Activated CD4-positive, alpha-beta T cell treated with anti-CD3 and anti-CD28 coated beads, Interleukin-2, amount 10 ng/mL, durations not matched to agents 7 days and 5 days (primary cell): ENCODE measurements at regions not wholly inside any gene's neighbourhood (a gene's known extent, or its start where the extent isn't known, plus 50 kb on each side); places are given as distances from the start of the nearest gene placed in this dataset.

Experiments used
- CTCF ChIA-PET: fragments of 350-600 bp; sonication (Branson Sonifier 250); formaldehyde crosslinking; loops from one replicate; lab custom pipeline; 2021; ENCODE audit warnings: antibody characterized with exemption; lab: Charles Lee
- POLR2A ChIA-PET: fragments of 350-600 bp; sonication (Branson Sonifier 250); formaldehyde crosslinking; loops from one replicate; lab custom pipeline; 2021; ENCODE audit warnings: antibody characterized with exemption; lab: Charles Lee
- DNase-seq: peaks from one replicate; pipeline ENCODE4 v3.0.0-alpha.2; 2020
- H3K27ac Mint-ChIP-seq: one replicate; pipeline ENCODE4 v1.8.0; 2021; ENCODE audit warnings: mild to moderate bottlenecking, moderate library complexity, mixed read lengths
- H3K27me3 Mint-ChIP-seq: one replicate; pipeline ENCODE4 v1.8.0; 2021; ENCODE audit warnings: mixed read lengths
- H3K36me3 Mint-ChIP-seq: one replicate; pipeline ENCODE4 v1.8.0; 2021; ENCODE audit warnings: low read depth, mixed read lengths
- H3K4me1 Mint-ChIP-seq: one replicate; pipeline ENCODE4 v1.8.0; 2021; ENCODE audit warnings: mixed read lengths
- H3K4me3 Mint-ChIP-seq: one replicate; pipeline ENCODE4 v1.8.0; 2021; ENCODE audit warnings: mild to moderate bottlenecking, moderate library complexity, mixed read lengths
- H3K9me3 Mint-ChIP-seq: one replicate; pipeline ENCODE4 v1.8.0; 2021; ENCODE audit warnings: mixed read lengths

DNA sequence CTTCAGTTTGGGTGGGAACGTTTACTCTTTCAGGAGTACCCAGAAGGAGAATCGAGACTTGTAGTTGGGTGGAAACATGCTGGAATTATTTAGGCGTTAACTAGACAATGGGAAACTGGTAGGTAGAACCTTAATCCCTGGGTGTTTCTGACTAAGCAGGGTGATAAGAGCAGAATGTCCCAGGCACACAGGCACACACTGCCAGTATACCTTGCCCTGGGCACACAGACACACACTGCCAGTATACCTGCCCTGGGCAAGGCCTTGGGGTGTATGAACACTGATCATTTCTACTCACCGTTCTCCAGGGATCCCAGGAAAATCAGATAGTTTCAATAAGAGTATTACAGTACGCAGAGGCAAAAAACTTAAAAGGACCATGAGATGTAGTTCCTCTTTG is 115.5 kb downstream of the SNAPC1 start:
- no peaks in the 10 kb centered on the region for H3K9me3 Mint-ChIP-seq
- DNase-seq = no peak
- ChIA-PET CTCF (no interaction called here), POLR2A (no interaction called here)
- peaks cover 68% of the 10 kb centered on the region for H3K27me3 Mint-ChIP-seq
- H3K4me1 Mint-ChIP-seq = no peaks in the 10 kb centered on the region
- H3K27ac Mint-ChIP-seq = no peak overlapping the region
- no peaks in the 10 kb centered on the region for H3K36me3 Mint-ChIP-seq
- no peak overlapping the region for H3K4me3 Mint-ChIP-seq

DNA sequence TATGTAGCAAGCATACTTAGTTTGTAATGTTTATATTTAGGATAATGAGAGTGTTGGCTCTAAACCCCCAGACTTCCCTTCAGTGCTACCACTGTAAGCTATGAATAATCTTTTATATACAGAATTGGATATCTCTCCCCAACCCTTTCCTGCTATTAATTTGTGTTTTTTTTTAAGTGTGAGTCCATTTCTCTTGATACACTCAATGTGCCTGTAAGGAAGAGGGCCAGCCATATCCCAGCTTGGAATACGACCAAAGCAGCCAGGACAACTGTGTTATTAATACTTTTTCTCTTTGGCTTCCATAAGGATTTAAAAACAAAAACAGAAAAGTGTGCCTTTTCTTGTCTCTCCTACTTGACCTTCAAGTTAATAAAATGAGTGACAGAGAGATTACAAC is 116.7 kb downstream of the SNAPC1 start:
- H3K36me3 Mint-ChIP-seq = no peaks in the 10 kb centered on the region
- no peak overlapping the region for H3K4me3 Mint-ChIP-seq
- H3K9me3 Mint-ChIP-seq = peaks cover 3% of the 10 kb centered on the region
- DNase-seq = no peak
- POLR2A ChIA-PET = no interaction called here
- H3K27ac Mint-ChIP-seq = no peak overlapping the region
- CTCF ChIA-PET = interaction anchor here (0.6 to 1.5 kb wide), 2 partner anchors 8 to 1236 kb away, joined by 4 read pairs; no protein-coding TSS in a partner anchor
- no peaks in the 10 kb centered on the region for H3K4me1 Mint-ChIP-seq
- H3K27me3 Mint-ChIP-seq = peaks cover 68% of the 10 kb centered on the region

DNA sequence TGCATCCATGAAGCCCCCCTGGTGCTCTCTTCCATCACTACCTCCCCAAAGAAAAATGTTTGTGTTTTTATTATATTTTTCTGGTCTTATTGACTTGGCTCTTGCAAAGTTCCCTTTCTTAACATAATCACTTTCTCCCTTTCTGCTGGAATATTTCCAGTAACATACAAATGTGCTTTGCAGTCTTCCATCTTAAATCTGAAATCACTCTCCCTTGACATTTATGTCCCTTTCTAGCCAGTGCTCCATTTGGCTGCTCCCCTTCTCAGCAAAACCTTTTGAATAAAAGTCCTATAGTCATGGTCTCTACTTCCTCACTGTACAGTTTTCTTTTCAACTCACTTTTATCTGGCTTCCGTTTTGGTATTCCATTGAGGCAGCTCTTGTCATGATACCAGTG is 118.8 kb downstream of the SNAPC1 start:
- Mint-ChIP-seq H3K36me3 (no peaks in the 10 kb centered on the region), H3K27me3 (peaks cover 71% of the 10 kb centered on the region), H3K4me3 (no peak overlapping the region), H3K4me1 (no peaks in the 10 kb centered on the region), H3K9me3 (peaks cover 3% of the 10 kb centered on the region), H3K27ac (no peak overlapping the region)
- POLR2A ChIA-PET = no interaction called here
- CTCF ChIA-PET = no interaction called here
- no peak for DNase-seq

DNA sequence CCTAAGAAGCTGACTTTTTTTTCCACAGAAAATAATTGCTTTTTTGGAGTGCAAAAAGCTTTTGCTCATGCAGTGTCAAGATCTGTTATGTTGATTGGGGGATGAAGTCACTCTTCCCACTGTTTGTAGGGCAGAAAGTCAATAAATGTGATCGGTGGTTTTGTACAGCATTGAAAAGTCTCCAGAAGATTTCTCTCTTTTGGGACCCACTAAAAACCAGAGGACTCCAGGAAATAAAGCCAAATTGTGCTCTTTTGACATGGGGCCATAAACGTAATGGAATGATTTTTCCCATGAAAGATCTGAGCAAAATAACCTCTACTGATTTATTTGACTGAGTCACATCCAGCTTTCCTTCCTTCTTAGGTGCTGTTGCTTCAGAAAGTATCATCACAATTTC is 122.5 kb downstream of the SNAPC1 start:
- Mint-ChIP-seq H3K27me3 (peaks cover 47% of the 10 kb centered on the region), H3K27ac (no peak overlapping the region), H3K4me3 (no peak overlapping the region), H3K9me3 (peaks cover 8% of the 10 kb centered on the region), H3K36me3 (peaks cover 4% of the 10 kb centered on the region), H3K4me1 (peaks cover 12% of the 10 kb centered on the region)
- POLR2A ChIA-PET = no interaction called here
- CTCF ChIA-PET = interaction anchor here (1.0 kb wide), 1 partner anchor 9 kb away, joined by 3 read pairs; no protein-coding TSS in a partner anchor
- no peak for DNase-seq

DNA sequence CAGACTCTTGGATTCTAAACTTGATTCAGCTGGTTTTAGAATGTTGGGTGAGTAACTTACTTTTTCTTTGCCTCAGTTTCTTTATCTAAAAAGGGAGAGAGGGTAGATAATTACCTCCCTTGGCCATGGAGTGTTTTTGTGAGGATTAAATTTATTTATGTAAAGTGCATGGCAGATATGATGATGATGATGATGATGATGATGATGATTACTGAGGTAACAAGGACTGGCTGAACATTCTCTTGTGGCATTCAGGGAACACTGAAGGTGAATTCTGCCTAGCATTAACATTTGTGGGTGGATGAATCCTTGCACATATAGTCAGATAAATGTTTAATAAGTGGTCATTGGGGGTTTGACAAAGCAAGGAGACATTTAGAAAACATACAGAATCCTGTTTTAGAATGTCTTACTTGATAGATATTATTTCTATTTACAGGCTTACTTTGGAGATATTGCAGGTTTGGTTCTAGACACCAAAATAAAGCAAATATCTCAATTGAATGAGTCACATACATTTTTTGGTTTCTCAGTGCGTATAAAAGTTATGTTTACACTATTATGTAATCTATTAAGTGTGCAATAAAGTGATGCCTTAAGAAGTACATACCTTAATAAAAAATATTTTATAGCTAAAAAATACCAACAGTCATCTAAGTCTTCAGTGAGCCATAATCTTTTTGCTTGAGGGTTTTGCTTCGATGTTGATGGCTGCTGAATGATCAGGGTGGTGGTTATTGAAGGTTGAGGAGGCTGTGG is 123.2 kb downstream of the SNAPC1 start:
- Mint-ChIP-seq H3K4me1 (peaks cover 18% of the 10 kb centered on the region), H3K27ac (no peak overlapping the region), H3K36me3 (peaks cover 7% of the 10 kb centered on the region), H3K27me3 (peaks cover 40% of the 10 kb centered on the region), H3K4me3 (no peak overlapping the region), H3K9me3 (peaks cover 10% of the 10 kb centered on the region)
- CTCF ChIA-PET = interaction anchor here (0.6 to 1.0 kb wide), 2 partner anchors 8 to 200 kb away, joined by 3 read pairs; no protein-coding TSS in a partner anchor
- no peak for DNase-seq
- POLR2A ChIA-PET = no interaction called here

DNA sequence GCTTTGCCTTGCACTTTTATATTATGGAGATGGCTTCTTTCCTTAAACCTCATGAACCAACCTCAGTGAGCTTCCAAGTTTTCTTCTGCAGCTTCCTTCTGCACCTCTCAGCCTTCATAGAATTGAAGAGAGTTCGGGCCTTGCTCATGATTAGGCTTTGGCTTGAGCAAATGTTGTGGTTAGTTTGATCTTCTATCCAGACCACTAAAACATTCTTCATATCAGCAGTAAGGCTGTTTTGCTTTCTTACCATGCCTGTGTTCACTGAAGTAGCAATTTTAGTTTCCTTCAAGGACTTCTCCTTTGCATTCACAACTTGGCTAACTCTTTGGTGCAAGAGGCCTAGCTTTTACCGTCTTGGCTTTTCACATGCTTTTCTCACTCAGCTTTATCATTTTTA is 125.4 kb downstream of the SNAPC1 start:
- Mint-ChIP-seq H3K27ac (no peak overlapping the region), H3K9me3 (peaks cover 10% of the 10 kb centered on the region), H3K36me3 (peaks cover 7% of the 10 kb centered on the region), H3K4me3 (no peak overlapping the region), H3K4me1 (peaks cover 27% of the 10 kb centered on the region), H3K27me3 (peaks cover 38% of the 10 kb centered on the region)
- DNase-seq = no peak
- POLR2A ChIA-PET = no interaction called here
- CTCF ChIA-PET = interaction anchor here (1.6 kb wide), 1 partner anchor 9 kb away, joined by 4 read pairs; no protein-coding TSS in a partner anchor

DNA sequence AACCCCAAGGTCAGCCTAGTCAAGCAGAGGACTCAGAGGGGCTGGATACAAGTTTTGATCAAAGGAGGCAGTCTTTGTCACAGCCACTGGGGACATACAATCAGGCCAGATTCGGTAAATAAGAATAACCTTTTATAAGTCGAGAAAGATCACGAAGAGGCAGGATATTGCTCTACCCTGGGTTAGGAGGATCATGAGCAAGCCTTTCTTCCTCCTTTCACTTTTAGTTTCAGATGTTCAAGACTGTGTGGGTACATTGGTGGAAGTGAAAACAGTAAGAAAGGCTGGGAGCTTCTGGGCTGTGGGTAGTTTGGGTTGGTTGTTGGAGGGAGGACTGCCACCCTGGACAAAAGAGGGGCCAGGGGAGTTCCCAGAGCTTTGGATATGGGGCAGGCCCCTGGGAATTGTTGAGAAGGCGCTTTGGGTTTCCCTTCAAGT is 127.7 kb downstream of the SNAPC1 start:
- peak overlapping the region; percentile 14 for H3K4me3 Mint-ChIP-seq
- POLR2A ChIA-PET = no interaction called here

DNA sequence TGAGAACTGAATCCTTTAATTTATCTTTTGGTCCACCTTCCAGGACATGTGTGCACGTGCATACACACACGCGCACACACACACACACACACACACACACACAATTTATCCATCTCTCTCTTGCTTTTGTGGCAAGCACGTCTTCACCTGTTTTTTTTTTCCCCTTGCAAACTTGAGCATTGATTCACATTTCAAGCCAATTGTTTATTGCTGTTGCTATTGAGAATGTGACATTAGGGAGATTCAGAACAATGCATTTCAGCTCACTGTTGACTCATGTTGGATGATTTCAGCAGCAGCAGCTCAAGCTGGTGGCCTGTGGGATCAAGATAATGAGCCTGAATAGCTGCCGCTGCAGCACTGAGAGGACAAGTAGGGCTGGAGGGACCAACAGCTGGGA is 128.9 kb downstream of the SNAPC1 start:
- no peak overlapping the region for H3K4me3 Mint-ChIP-seq
- H3K27ac Mint-ChIP-seq = no peak overlapping the region
- no peak for DNase-seq
- H3K9me3 Mint-ChIP-seq = peaks cover 7% of the 10 kb centered on the region
- CTCF ChIA-PET = interaction anchor here (0.7 to 1.3 kb wide), 2 partner anchors 11 to 316 kb away, joined by 3 read pairs; no protein-coding TSS in a partner anchor
- H3K36me3 Mint-ChIP-seq = peaks cover 7% of the 10 kb centered on the region
- POLR2A ChIA-PET = no interaction called here
- peaks cover 27% of the 10 kb centered on the region for H3K4me1 Mint-ChIP-seq
- peaks cover 18% of the 10 kb centered on the region for H3K27me3 Mint-ChIP-seq

More for the DNA sequence above, 127.7 kb downstream of the SNAPC1 start:
- Mint-ChIP-seq H3K36me3 (peaks cover 7% of the 10 kb centered on the region), H3K27me3 (peaks cover 23% of the 10 kb centered on the region), H3K9me3 (peaks cover 7% of the 10 kb centered on the region), H3K27ac (peak overlapping the region; percentile 89), H3K4me1 (peaks cover 27% of the 10 kb centered on the region)
- peak; percentile 51 for DNase-seq
- CTCF ChIA-PET = no interaction called here

DNA sequence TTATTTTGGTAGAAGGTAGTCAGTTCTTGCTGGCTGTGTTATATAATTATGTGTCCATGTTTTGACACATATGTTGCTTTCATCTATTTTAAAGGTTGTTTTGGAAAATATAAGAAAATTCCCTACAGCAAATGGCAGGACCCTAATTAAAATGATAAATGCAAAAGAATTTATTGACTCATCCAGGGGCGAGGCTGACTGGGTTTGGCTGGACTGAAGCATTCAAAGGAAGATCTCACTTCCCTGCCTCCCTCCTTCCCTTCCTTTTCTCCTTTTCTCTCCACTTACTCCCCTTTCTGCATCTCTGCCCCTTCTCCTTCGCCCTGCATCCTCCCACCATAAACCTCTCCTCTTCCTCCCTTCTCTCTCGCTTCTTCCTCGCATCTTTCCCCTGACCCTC is 129.6 kb downstream of the SNAPC1 start:
- DNase-seq = no peak
- Mint-ChIP-seq H3K36me3 (peaks cover 7% of the 10 kb centered on the region), H3K4me1 (peaks cover 27% of the 10 kb centered on the region), H3K27ac (no peak overlapping the region), H3K27me3 (peaks cover 18% of the 10 kb centered on the region), H3K4me3 (no peak overlapping the region), H3K9me3 (peaks cover 7% of the 10 kb centered on the region)
- ChIA-PET CTCF (interaction anchor here (0.7 to 1.3 kb wide), 2 partner anchors 10 to 316 kb away, joined by 3 read pairs; no protein-coding TSS in a partner anchor), POLR2A (no interaction called here)

DNA sequence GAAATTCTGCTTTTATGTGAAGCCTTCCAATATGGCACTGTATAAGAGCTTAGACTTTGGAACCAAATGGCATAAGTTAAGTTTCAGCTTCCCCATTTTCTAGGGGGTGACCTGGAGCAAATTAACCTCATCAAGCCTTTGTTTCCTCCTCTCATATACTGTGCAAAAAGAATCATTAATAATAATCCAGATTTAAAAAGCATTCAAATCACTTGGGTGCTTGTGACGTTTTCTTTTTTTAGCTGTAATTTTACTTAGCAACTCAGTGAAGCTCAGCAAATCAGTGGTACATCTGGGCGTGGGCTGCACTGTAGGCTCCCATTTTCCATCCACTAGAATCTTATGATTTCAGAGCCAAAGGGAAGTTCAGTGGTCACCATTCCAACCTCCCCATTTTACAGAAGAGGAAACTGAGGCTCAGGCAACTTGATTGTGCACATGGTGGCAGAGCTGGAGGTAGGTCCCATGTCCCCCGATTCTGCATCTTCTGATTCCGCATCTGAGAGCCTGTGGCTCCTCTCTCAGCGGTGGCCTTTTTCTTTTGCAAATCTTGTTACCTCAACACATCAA is 131.2 kb downstream of the SNAPC1 start:
- Mint-ChIP-seq H3K27ac (no peak overlapping the region), H3K36me3 (peaks cover 7% of the 10 kb centered on the region), H3K4me1 (peaks cover 24% of the 10 kb centered on the region), H3K4me3 (no peak overlapping the region), H3K27me3 (peaks cover 26% of the 10 kb centered on the region), H3K9me3 (peaks cover 7% of the 10 kb centered on the region)
- ChIA-PET CTCF (interaction anchor here (1.1 to 1.4 kb wide), 2 partner anchors 9 to 233 kb away, joined by 3 read pairs; no protein-coding TSS in a partner anchor), POLR2A (no interaction called here)
- DNase-seq = no peak

DNA sequence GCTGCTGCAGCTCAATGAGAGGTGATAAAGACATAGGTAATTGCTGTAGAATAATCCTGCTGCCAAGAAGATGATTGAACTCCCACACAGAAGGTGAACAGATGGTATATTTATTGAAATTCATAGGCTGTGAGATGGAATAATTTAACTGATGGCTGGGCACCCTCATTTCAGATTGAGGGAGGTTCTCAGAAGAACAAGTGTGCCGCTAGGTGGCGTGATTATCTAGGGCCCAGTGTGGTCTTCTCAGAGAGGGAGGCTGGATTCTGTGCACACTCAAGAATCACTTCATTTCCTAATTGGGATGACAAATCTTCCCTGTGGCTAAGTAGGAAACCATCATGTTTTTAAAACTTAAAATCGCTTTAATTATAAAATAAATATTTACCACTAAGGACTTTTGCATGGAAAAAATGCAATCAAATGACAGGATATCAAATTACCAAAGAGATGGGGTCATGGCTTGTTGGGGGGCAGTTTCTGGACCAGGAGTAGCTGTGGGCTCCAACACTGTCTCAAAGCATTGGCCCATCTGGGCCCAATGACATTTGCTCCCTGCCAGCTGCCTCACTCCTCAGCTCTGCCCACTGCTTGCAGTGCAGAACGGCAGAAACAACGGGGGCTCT is 132.3 kb downstream of the SNAPC1 start:
- Mint-ChIP-seq H3K9me3 (peaks cover 3% of the 10 kb centered on the region), H3K4me1 (peaks cover 16% of the 10 kb centered on the region), H3K27ac (no peak overlapping the region), H3K27me3 (peaks cover 30% of the 10 kb centered on the region), H3K36me3 (peaks cover 4% of the 10 kb centered on the region), H3K4me3 (no peak overlapping the region)
- peak; percentile 68 for DNase-seq
- ChIA-PET POLR2A (no interaction called here), CTCF (interaction anchor here (0.6 to 1.4 kb wide), 2 partner anchors 10 to 60 kb away, joined by 3 to 4 read pairs; no protein-coding TSS in a partner anchor)

DNA sequence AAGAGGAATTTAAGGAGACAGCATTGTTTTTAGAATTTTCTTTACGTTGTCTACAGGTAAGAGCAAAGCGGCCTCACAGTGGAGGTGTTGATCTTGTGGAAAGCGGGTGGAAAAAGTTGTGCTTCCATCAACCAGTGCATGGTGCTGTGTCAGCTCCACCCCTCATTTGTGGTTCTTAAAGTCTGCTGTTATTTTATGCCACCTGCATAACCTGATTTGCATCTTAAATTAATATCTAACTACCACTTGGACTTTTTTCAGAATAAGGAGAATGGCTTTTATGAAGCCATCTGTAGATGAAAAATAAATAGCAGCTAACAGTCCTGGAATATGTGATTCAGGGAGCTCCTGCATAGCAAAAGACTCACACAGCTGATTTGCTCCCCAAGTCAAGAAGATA is 135.1 kb downstream of the SNAPC1 start:
- ChIA-PET POLR2A (no interaction called here), CTCF (no interaction called here)
- Mint-ChIP-seq H3K36me3 (no peaks in the 10 kb centered on the region), H3K4me3 (no peak overlapping the region), H3K27ac (no peak overlapping the region), H3K27me3 (peaks cover 18% of the 10 kb centered on the region), H3K4me1 (no peaks in the 10 kb centered on the region), H3K9me3 (no peaks in the 10 kb centered on the region)
- no peak for DNase-seq

DNA sequence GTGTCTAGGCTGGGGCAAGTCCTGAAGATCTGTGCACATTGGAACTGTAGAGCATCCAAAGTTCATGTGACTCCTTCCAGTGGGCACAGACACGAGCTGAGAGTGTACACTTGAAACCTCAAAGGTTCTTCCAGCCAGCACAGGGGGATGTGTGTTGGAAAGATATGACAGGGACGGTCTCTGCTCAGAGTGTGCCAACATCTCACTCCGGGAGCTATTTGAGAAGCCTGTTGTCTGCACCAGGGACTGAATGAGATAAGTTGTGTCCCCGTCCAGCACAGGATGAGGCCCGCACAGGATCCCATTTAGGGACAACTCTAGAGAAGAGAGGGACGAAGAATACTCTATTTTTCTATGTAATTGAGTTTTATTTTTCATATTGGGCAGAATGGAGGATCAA is 136.3 kb downstream of the SNAPC1 start:
- no peak for DNase-seq
- H3K4me3 Mint-ChIP-seq = no peak overlapping the region
- no peaks in the 10 kb centered on the region for H3K4me1 Mint-ChIP-seq
- CTCF ChIA-PET = interaction anchor here (0.9 kb wide), 1 partner anchor 229 kb away, joined by 3 read pairs; no protein-coding TSS in a partner anchor
- H3K36me3 Mint-ChIP-seq = no peaks in the 10 kb centered on the region
- no peak overlapping the region for H3K27ac Mint-ChIP-seq
- peaks cover 15% of the 10 kb centered on the region for H3K27me3 Mint-ChIP-seq
- H3K9me3 Mint-ChIP-seq = no peaks in the 10 kb centered on the region
- POLR2A ChIA-PET = no interaction called here
